KMS-11 (cell line): ENCODE measurements at regions not wholly inside any gene's neighbourhood (a gene's known extent, or its start where the extent isn't known, plus 50 kb on each side); places are given as distances from the start of the nearest gene placed in this dataset.

Experiments used
- H2AFZ ChIP-seq: fragments of 200-600 bp; sonication (generic); 2 replicates; pipeline ENCODE4 v1.6.1; 2016; ENCODE audit warnings: antibody characterized with exemption, mixed run types, low read depth
- H3K27ac ChIP-seq: fragments of 200-600 bp; sonication (generic); 2 replicates; pipeline ENCODE4 v1.6.1; 2016; ENCODE audit warnings: mild to moderate bottlenecking, mixed run types
- H3K27me3 ChIP-seq: fragments of 200-600 bp; sonication (generic); 2 replicates; pipeline ENCODE4 v1.6.1; 2017; ENCODE audit warnings: mild to moderate bottlenecking, low read depth, mixed run types, moderate library complexity; ENCODE audit not compliant: insufficient read depth
- H3K36me3 ChIP-seq: fragments of 200-600 bp; sonication (generic); 2 replicates; pipeline ENCODE4 v1.6.1; 2017; ENCODE audit warnings: mild to moderate bottlenecking, mixed run types; ENCODE audit not compliant: insufficient read depth
- H3K4me1 ChIP-seq: fragments of 200-600 bp; sonication (generic); 2 replicates; pipeline ENCODE4 v1.6.1; 2016; ENCODE audit warnings: mild to moderate bottlenecking, low read depth, mixed run types; ENCODE audit not compliant: poor library complexity, severe bottlenecking
- H3K4me2 ChIP-seq: fragments of 200-600 bp; sonication (generic); 2 replicates; pipeline ENCODE4 v1.7.0; 2016; ENCODE audit warnings: mild to moderate bottlenecking, mixed run types
- H3K4me3 ChIP-seq: fragments of 200-600 bp; sonication (generic); IDR thresholded peaks from 2 replicates; pipeline ENCODE4 v1.6.1; 2017; ENCODE audit warnings: low read depth, low read length, mixed read lengths; ENCODE audit not compliant: insufficient read depth
- H3K79me2 ChIP-seq: fragments of 200-600 bp; sonication (generic); 2 replicates; pipeline ENCODE4 v1.6.1; 2016; ENCODE audit warnings: low read depth, mixed run types; ENCODE audit not compliant: insufficient read depth
- H3K9ac ChIP-seq: fragments of 200-600 bp; sonication (generic); 2 replicates; pipeline ENCODE4 v1.6.1; 2016; ENCODE audit warnings: mild to moderate bottlenecking, mixed run types
- H4K20me1 ChIP-seq: fragments of 200-600 bp; sonication (generic); 2 replicates; pipeline ENCODE4 v1.6.1; 2016; ENCODE audit warnings: mild to moderate bottlenecking, mixed run types; ENCODE audit not compliant: insufficient read depth
- CTCF ChIP-seq: fragments of 200-600 bp; sonication (generic); conservative IDR thresholded peaks from 2 replicates; pipeline ENCODE4 v1.6.1; 2017; ENCODE audit warnings: low read depth, mild to moderate bottlenecking, antibody characterized with exemption, low read length, moderate library complexity, mixed read lengths

GRCh38 chr9:93730648-93731047 lies 154.3 kb downstream of the PHF2 start:
- no peak overlapping the region for H3K4me3 ChIP-seq
- no peaks in the 10 kb centered on the region for H3K36me3 ChIP-seq
- H3K27ac ChIP-seq, result no peak overlapping the region
- no peak overlapping the region for H2AFZ ChIP-seq
- H3K27me3 ChIP-seq, result no peaks in the 10 kb centered on the region
- TF ChIP-seq CTCF, result no peak
- H3K4me1 ChIP-seq, result no peaks in the 10 kb centered on the region
- no peak overlapping the region for H3K4me2 ChIP-seq
- H3K79me2 ChIP-seq, result no peaks in the 10 kb centered on the region
- no peaks in the 10 kb centered on the region for H4K20me1 ChIP-seq
- H3K9ac ChIP-seq, result no peak overlapping the region

GRCh38 chr9:93730217-93730616 lies 153.8 kb downstream of the PHF2 start:
- Histone ChIP-seq H3K79me2 (no peaks in the 10 kb centered on the region), H3K4me3 (no peak overlapping the region), H3K27me3 (no peaks in the 10 kb centered on the region), H2AFZ (no peak overlapping the region), H3K4me1 (no peaks in the 10 kb centered on the region), H4K20me1 (no peaks in the 10 kb centered on the region), H3K4me2 (no peak overlapping the region), H3K9ac (no peak overlapping the region), H3K36me3 (no peaks in the 10 kb centered on the region), H3K27ac (no peak overlapping the region)
- TF ChIP-seq CTCF, result no peak
